ENCODE measurements at regions not wholly inside any gene's neighbourhood (a gene's known extent, or its start where the extent isn't known, plus 50 kb on each side); places are given as distances from the start of the nearest gene placed in this dataset.

- TF ChIP-seq EZH2 (IDR thresholded peaks at IDR 0.05; ENCODE audit: borderline replicate concordance, insufficient read depth, low read depth, low read length, poor library complexity, severe bottlenecking): no peak
- TF ChIP-seq, protein P1, sequence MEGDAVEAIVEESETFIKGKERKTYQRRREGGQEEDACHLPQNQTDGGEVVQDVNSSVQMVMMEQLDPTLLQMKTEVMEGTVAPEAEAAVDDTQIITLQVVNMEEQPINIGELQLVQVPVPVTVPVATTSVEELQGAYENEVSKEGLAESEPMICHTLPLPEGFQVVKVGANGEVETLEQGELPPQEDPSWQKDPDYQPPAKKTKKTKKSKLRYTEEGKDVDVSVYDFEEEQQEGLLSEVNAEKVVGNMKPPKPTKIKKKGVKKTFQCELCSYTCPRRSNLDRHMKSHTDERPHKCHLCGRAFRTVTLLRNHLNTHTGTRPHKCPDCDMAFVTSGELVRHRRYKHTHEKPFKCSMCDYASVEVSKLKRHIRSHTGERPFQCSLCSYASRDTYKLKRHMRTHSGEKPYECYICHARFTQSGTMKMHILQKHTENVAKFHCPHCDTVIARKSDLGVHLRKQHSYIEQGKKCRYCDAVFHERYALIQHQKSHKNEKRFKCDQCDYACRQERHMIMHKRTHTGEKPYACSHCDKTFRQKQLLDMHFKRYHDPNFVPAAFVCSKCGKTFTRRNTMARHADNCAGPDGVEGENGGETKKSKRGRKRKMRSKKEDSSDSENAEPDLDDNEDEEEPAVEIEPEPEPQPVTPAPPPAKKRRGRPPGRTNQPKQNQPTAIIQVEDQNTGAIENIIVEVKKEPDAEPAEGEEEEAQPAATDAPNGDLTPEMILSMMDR (IDR thresholded peaks at IDR 0.05): no peak
- no peak overlapping the region for H3K9ac ChIP-seq (ENCODE audit: low read length)
- peak overlapping the region; percentile 68 for H3K27ac Mint-ChIP-seq
- H3K27ac ChIP-seq (ENCODE audit: low read length in 2 of 2): no peak overlapping the region
- DNase-seq (no peak), ATAC-seq (ENCODE audit: low read depth) (no peak)
- no peak overlapping the region for H3K4me3 Mint-ChIP-seq
- peaks cover 64% of the 10 kb centered on the region for H3K4me1 Mint-ChIP-seq
- no peaks in the 10 kb centered on the region for H3K9me3 Mint-ChIP-seq (ENCODE audit: insufficient read depth)
- no peaks in the 10 kb centered on the region for H3K79me2 ChIP-seq (ENCODE audit: control insufficient read depth, insufficient read depth, low read length)
- peak overlapping the region; percentile 8 for H3K4me2 ChIP-seq (replicated peaks; ENCODE audit: low read depth, low read length, poor library complexity, severe bottlenecking)
- ChIA-PET POLR2A (no interaction called here), CTCF (interaction anchor here (0.6 to 2.9 kb wide), 7 partner anchors 14 to 121 kb away, joined by 3 to 20 read pairs (median 3); no protein-coding TSS in a partner anchor)
- no peaks in the 10 kb centered on the region for H4K20me1 ChIP-seq (ENCODE audit: control insufficient read depth, insufficient read depth, low read length, poor library complexity, severe bottlenecking)
- H3K4me3 ChIP-seq (ENCODE audit: control extremely low read depth in 1 of 5, extremely low read depth in 1 of 5, insufficient read depth in 1 of 5, low read depth in 2 of 5, low read length in 4 of 5): no peak overlapping the region
- no peaks in the 10 kb centered on the region for H3K36me3 ChIP-seq (replicated peaks in 1 of 2; ENCODE audit: control extremely low read depth in 1 of 2, control insufficient read depth in 1 of 2, extremely low read depth in 1 of 2, insufficient read depth in 2 of 2, low read length in 1 of 2)
- no peaks in the 10 kb centered on the region for H3K27me3 ChIP-seq (replicated peaks in 1 of 4; ENCODE audit: control extremely low read depth in 1 of 4, control insufficient read depth in 3 of 4, insufficient read depth in 4 of 4, low read length in 3 of 4)
- H2AFZ ChIP-seq (ENCODE audit: insufficient read depth, low read depth, low read length, poor library complexity, severe bottlenecking): no peak overlapping the region
- H3K27me3 Mint-ChIP-seq: no peaks in the 10 kb centered on the region
- WGBS (ENCODE audit: insufficient coverage): 100% methylated on average over 3 of the region's 9 CpGs
- peaks cover 0 to 2% (median 2%) of the 10 kb centered on the region in 3 donors for H3K9me3 ChIP-seq (ENCODE audit: control extremely low read depth in 1 of 3, control insufficient read depth in 2 of 3, insufficient read depth in 1 of 3, low read length in 2 of 3)
- H3K4me1 ChIP-seq (ENCODE audit: control insufficient read depth in 2 of 2, insufficient read depth in 2 of 2, low read length in 2 of 2): peaks cover 40 to 43% of the 10 kb centered on the region in 2 donors
- intact Hi-C loops (cut with micrococcal nuclease): loop anchor here (2.0 to 10.0 kb wide), 3 partner anchors 101 to 201 kb away; partner anchors contain the start of gene NAA20
Measured at GRCh38 chr20:19813846-19814640, 56.0 kb downstream of the RIN2 start.

- peak overlapping the region; percentile 65 for H3K4me3 Mint-ChIP-seq
- Histone ChIP-seq H4K20me1 (ENCODE audit: control insufficient read depth, insufficient read depth, low read length, poor library complexity, severe bottlenecking) (no peaks in the 10 kb centered on the region), H3K9me3 (ENCODE audit: control extremely low read depth in 1 of 3, control insufficient read depth in 2 of 3, insufficient read depth in 1 of 3, low read length in 2 of 3) (peaks cover 0 to 7% (median 3%) of the 10 kb centered on the region in 3 donors), H3K27ac (ENCODE audit: low read length in 2 of 2) (no peak overlapping the region), H3K4me2 (replicated peaks; ENCODE audit: low read depth, low read length, poor library complexity, severe bottlenecking) (peak overlapping the region; percentile 63), H2AFZ (ENCODE audit: insufficient read depth, low read depth, low read length, poor library complexity, severe bottlenecking) (no peak overlapping the region), H3K4me3 (ENCODE audit: control extremely low read depth in 1 of 5, extremely low read depth in 1 of 5, insufficient read depth in 1 of 5, low read depth in 2 of 5, low read length in 4 of 5) (peak overlapping the region in 2 of 5 experiments; percentile 16 to 24), H3K36me3 (replicated peaks in 1 of 2; ENCODE audit: control extremely low read depth in 1 of 2, control insufficient read depth in 1 of 2, extremely low read depth in 1 of 2, insufficient read depth in 2 of 2, low read length in 1 of 2) (no peaks in the 10 kb centered on the region), H3K79me2 (ENCODE audit: control insufficient read depth, insufficient read depth, low read length) (no peaks in the 10 kb centered on the region), H3K9ac (ENCODE audit: low read length) (peak overlapping the region; percentile 17), H3K4me1 (ENCODE audit: control insufficient read depth in 2 of 2, insufficient read depth in 2 of 2, low read length in 2 of 2) (peaks cover 46 to 48% of the 10 kb centered on the region in 2 donors), H3K27me3 (replicated peaks in 1 of 4; ENCODE audit: control extremely low read depth in 1 of 4, control insufficient read depth in 3 of 4, insufficient read depth in 4 of 4, low read length in 3 of 4) (no peaks in the 10 kb centered on the region)
- ATAC-seq (ENCODE audit: low read depth) (peak; percentile 87), DNase-seq (peak; percentile 69)
- H3K4me1 Mint-ChIP-seq: peaks cover 67% of the 10 kb centered on the region
- WGBS (ENCODE audit: insufficient coverage): 0% methylated on average over 4 of the region's 8 CpGs
- intact Hi-C loops (cut with micrococcal nuclease): loop anchor here (1.0 to 10.0 kb wide), 5 partner anchors 13 to 199 kb away; partner anchors contain the start of gene NAA20
- peak overlapping the region; percentile 75 for H3K27ac Mint-ChIP-seq
- no peaks in the 10 kb centered on the region for H3K27me3 Mint-ChIP-seq
- TF ChIP-seq, protein P1 (IDR thresholded peaks at IDR 0.05): no peak
- no peak for TF ChIP-seq EZH2 (IDR thresholded peaks at IDR 0.05; ENCODE audit: borderline replicate concordance, insufficient read depth, low read depth, low read length, poor library complexity, severe bottlenecking)
- H3K9me3 Mint-ChIP-seq (ENCODE audit: insufficient read depth): no peaks in the 10 kb centered on the region
- POLR2A ChIA-PET: interaction anchor here (0.8 to 1.5 kb wide), 3 partner anchors 10 to 58 kb away, joined by 3 to 4 read pairs (median 3); no protein-coding TSS in a partner anchor
- CTCF ChIA-PET: interaction anchor here (0.7 to 2.9 kb wide), 14 partner anchors 8 to 187 kb away, joined by 3 to 20 read pairs (median 3); no protein-coding TSS in a partner anchor
Measured at GRCh38 chr20:19815553-19815991, 57.5 kb downstream of the RIN2 start.
